ENCODE measurements at regions not wholly inside any gene's neighbourhood (a gene's known extent, or its start where the extent isn't known, plus 50 kb on each side); places are given as distances from the start of the nearest gene placed in this dataset.
"Not testable (repeated sequence)": the region's sequence is repeated elsewhere in the genome, so short reads cannot be mapped to it uniquely, and the experiment has no call there.

GRCh38 chr16:51272420-51272819 lies 121.3 kb upstream of the SALL1 start:
- DNase-seq: no peak

GRCh38 chr16:51271156-51271701 lies 120.2 kb upstream of the SALL1 start:
- DNase-seq: no peak

GRCh38 chr16:51268237-51268636 lies 117.2 kb upstream of the SALL1 start:
- no peak for DNase-seq

- DNase-seq: peak; percentile 0
These were observed 116.6 kb upstream of the SALL1 start for GRCh38 chr16:51267681-51268080.

DNA sequence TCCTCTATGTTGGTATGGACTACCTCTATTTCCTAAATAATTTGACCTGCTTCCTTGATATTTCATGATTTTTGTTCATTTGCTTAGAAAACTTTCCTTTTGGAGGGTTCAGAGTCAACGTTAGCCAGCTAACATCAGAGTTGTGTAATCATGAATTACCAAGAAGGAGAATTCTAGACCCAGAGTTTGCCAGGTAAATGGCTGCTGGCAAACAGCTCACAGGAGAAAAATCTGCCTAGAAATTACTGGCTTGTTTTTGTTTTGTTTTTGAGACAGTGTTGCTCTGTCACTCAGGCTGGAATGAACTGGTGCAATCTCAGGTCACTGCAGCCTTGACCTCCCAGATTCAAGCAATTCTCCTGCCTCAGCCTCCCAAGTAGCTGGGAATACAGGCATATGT lies 111.4 kb upstream of the SALL1 start:
- DNase-seq: no peak

- DNase-seq: no peak
These were observed 110.8 kb upstream of the SALL1 start for GRCh38 chr16:51261919-51262318.

GRCh38 chr16:51255349-51255972 lies 104.4 kb upstream of the SALL1 start:
- no peak for DNase-seq

DNA sequence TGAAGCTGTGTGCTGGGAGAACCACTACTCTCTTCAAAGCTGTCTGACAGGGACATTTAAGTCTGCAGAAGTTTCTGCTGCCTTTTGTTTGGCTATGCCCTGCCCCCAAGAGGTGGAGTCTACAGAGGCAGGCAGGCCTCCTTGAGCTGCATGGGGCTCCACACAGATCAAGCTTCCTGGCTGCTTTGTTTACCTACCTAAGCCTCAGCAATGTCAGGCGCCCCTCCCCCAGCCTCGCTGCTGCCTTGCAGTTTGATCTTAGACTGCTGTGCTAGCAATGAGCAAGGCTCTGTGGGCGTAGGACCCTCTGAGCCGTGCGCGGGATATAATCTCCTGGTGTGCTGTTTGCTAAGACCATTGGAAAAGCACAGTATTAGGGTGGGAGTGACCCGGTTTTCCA lies 103.3 kb upstream of the SALL1 start:
- DNase-seq: not testable (repeated sequence)

- DNase-seq: no peak
These were observed 97.1 kb upstream of the SALL1 start for GRCh38 chr16:51248217-51248616.

DNA sequence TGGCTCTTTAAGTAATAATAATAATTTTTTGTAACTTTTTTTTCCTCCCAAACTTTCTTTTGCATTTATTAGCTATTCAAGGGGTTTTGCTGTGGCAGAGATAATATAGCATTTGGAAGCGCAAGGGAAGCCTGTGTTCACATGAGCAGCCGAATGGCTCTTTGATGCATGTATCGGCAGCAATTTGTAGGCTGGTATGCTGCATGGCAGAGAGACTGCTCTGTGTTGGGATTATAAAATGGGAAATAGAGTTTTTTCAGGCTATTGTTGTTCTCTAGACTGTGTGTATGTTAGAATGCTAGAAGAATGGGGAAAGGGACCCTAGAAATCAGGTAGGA lies 94.6 kb upstream of the SALL1 start:
- no peak for DNase-seq

GRCh38 chr16:51244887-51245657 lies 94.0 kb upstream of the SALL1 start:
- no peak for DNase-seq

- peak; percentile 14 for DNase-seq
These were observed 92.9 kb upstream of the SALL1 start for GRCh38 chr16:51243936-51244436.

DNA sequence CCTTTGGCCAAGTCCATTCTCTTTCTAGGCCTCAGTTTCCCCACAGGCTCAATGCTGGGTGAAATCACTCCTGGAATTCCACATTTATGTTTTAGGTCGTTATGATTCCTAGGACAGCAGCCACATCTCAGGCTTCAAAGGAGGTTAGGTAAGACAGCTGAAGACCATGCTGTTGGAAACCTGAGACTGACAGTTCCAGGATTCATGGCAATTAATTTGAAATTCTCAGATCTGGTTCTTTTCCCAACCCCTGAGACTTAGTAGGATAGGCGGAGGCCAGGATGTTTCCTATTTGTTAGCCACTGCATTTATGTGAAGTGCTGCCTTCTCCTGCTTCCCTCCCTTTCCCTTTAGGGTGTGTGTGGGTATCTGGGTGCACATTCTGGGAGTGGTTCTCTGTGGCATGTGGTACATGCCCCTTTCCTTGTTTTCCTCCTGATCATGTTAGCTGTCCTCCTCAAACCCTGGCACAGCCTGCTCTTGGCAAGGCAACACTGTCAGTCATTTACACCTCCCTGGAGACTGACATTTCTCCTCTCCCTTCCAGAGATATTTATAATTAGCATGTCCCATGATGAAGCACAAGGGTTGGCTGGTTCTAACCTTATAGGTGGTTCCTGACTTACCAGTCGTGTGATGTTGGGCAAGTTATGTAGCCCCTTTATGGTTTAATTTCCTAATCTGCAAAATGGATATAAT lies 91.4 kb upstream of the SALL1 start:
- DNase-seq: no peak

DNA sequence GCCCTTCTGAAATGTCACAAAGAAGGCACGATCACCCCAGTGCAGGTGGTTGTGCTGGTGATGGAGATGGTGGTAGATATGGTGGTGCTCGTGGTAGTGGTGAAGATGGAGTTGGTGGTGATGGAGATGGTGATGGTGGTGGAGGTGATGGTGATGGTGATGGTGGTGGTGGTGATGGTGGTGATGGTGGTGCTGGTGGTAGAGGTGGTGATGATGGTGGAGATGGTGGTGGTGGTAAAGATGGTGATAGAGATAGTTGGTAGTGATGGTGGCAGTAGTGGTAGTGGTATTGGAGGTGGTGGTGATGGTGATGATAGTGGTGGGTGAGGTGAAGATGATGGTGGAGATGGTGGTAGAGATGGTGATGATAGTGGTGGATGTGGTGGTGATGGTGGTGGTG lies 88.1 kb upstream of the SALL1 start:
- DNase-seq: no peak

- DNase-seq: no peak
These were observed 86.8 kb upstream of the SALL1 start for GRCh38 chr16:51237861-51238378.

DNA sequence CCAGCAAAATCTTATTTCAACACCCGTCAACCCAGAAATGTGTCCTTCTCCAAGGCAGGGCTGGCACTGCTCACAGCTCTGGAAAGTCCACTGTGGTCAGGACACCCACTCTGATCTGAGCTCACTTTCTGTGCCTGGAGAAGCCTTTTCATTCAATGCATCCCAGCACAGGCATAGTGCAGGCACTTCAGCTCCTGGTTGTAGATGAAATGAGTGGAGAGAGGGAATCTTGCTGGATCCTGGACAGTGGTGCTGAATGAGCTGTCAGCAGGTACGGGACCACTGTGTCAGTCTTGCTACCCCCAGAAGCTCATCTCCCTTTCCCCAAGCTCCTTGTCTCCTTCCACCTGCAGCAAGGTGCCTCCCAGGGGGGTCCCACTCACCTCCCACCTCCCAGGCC lies 86.1 kb upstream of the SALL1 start:
- no peak for DNase-seq

DNA sequence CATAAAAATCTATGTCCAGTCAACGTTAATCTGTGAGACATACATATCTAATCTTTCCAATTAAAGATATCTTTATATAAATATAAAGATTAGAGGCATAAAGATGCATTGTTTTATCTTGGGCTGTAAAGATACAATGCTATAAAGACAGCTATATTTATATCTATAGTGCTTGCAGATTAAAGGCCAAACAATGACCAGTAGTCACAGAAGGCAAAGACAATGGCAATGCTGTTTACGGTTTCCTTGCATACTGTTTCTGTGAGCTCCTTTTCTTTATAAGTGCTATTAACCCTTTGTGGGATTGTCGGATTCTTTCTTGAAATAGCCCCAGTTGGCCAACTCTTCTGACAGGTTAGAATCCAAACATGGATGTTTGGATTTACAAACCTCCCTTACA lies 85.5 kb upstream of the SALL1 start:
- DNase-seq: no peak

GRCh38 chr16:51231702-51232101 lies 80.6 kb upstream of the SALL1 start:
- DNase-seq: no peak

DNA sequence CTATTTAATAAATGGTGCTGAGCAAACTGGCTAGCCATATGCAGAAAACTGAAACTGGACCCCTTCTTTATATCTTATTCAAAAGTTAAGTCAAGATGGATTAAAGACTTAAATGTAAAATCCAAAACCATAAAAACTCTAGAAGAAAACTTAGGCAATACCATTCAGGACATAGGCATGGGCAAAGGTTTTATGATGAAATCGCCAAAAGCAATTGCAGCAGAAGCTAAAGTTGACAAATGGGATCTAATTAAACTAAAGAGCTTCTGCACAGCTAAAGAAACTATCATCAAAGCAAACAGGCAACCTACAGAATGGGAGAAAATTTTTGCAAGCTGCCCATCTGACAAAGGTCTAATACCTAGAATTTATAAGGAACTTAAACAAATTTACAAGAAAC lies 79.0 kb upstream of the SALL1 start:
- not testable (repeated sequence) for DNase-seq

- no peak for DNase-seq
These were observed 77.1 kb upstream of the SALL1 start for GRCh38 chr16:51228097-51228659.

DNA sequence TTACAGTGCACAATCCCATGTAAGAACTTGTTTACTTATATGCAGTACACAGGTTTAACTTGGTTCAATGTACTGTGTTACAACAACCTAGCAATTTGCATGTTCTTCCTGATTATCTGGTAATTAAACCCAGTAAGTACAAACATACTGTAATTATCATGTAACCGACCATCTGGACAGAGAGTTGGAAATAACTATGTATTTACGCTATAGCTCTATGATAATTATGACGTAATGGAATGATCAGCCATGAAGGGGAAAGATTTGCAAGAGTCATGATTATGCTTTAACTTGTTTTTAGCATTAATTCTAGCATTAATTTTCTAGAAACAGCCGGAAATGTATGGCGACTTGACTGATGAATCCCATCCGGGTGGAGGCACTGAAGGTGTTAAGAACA lies 74.8 kb upstream of the SALL1 start:
- DNase-seq: no peak

DNA sequence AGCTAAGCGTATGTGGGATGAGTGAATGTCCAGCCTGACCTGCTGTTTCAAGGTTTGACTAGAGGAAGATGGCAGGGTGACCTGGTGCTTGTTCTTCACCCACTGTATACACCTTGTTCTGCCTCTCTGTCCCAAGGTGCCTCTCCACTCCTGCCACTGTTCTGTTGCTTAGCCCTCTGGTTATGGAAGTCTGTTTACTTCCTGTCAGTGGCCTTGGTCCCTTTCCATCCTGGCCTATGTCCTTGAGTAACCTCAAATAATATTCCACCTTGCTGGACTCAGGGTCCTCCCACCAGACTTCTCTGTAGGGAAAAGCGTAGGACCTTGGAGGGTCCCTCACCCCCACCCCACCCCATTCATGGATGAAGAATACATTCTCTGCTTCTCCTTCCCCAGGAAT lies 73.2 kb upstream of the SALL1 start:
- DNase-seq: no peak

GRCh38 chr16:51222016-51222415 lies 70.9 kb upstream of the SALL1 start:
- DNase-seq: no peak
